PC-9 (cell line): ENCODE measurements at regions not wholly inside any gene's neighbourhood (a gene's known extent, or its start where the extent isn't known, plus 50 kb on each side); places are given as distances from the start of the nearest gene placed in this dataset.

ENCODE experiments used
- BruUV-seq: library from RNA; stranded (reverse); fragments of 400-500 nt; replicated peaks from 2 replicates; lab custom pipeline; 2021; lab: Mats Ljungman, UMichigan
- CTCF ChIA-PET: fragments of 300-600 bp; sonication (Branson Sonifier 250); formaldehyde crosslinking; loops from one replicate; lab custom pipeline; 2022; ENCODE audit warnings: antibody characterized with exemption; lab: Charles Lee
- POLR2A ChIA-PET: fragments of 300-600 bp; sonication (Branson Sonifier 250); formaldehyde crosslinking; loops from one replicate; lab custom pipeline; 2022; ENCODE audit warnings: antibody characterized with exemption; ENCODE audit not compliant: unreplicated experiment; lab: Charles Lee
- DNase-seq, 2 experiments: peaks; one replicate each; pipeline versions ENCODE4 v3.0.0 to v3.0.0-alpha.2; 2015 to 2022; ENCODE audit warnings: mixed read lengths in 1 of 2
- H2AFZ ChIP-seq: fragments of 200-600 bp; sonication (generic); 2 replicates; pipeline ENCODE4 v1.8.1; 2017; ENCODE audit warnings: antibody characterized with exemption
- H3F3A ChIP-seq: fragments of 200-600 bp; sonication (generic); 2 replicates; pipeline ENCODE4 v1.8.1; 2017; ENCODE audit warnings: antibody characterized with exemption, mild to moderate bottlenecking, low read depth; ENCODE audit not compliant: insufficient read depth
- H3K27ac ChIP-seq: fragments of 200-600 bp; sonication (generic); 2 replicates; pipeline ENCODE4 v1.6.1; 2016; ENCODE audit warnings: mixed run types
- H3K27me3 ChIP-seq: fragments of 200-600 bp; sonication (generic); 2 replicates; pipeline ENCODE4 v1.6.1; 2016; ENCODE audit warnings: low read depth, mixed run types; ENCODE audit not compliant: insufficient read depth
- H3K36me3 ChIP-seq: fragments of 200-600 bp; sonication (generic); 2 replicates; pipeline ENCODE4 v1.6.1; 2016; ENCODE audit warnings: low read depth, mixed run types
- H3K4me1 ChIP-seq: fragments of 200-600 bp; sonication (generic); replicated peaks from 2 replicates; pipeline ENCODE4 v1.6.1; 2016; ENCODE audit warnings: mixed run types; ENCODE audit not compliant: insufficient read depth
- H3K4me2 ChIP-seq: fragments of 200-600 bp; sonication (generic); 2 replicates; pipeline ENCODE4 v1.6.1; 2017; ENCODE audit warnings: mixed run types
- H3K4me3 ChIP-seq: fragments of 200-600 bp; sonication (generic); 2 replicates; pipeline ENCODE4 v1.6.1; 2016; ENCODE audit warnings: mixed run types
- H3K79me2 ChIP-seq: fragments of 200-600 bp; sonication (generic); 2 replicates; pipeline ENCODE4 v1.6.1; 2017; ENCODE audit warnings: low read depth, mixed run types
- H3K9me2 ChIP-seq: fragments of 200-600 bp; sonication (generic); 2 replicates; pipeline ENCODE4 v1.8.1; 2017; ENCODE audit warnings: mild to moderate bottlenecking; ENCODE audit not compliant: insufficient read depth
- H3K9me3 ChIP-seq: fragments of 200-600 bp; sonication (generic); 2 replicates; pipeline ENCODE4 v1.8.1; 2016; ENCODE audit warnings: low read depth; ENCODE audit not compliant: insufficient read depth
- H4K20me1 ChIP-seq: fragments of 200-600 bp; sonication (generic); 2 replicates; pipeline ENCODE4 v1.8.1; 2017; ENCODE audit not compliant: insufficient read depth
- EZH2 ChIP-seq: fragments of 200-600 bp; sonication (generic); IDR thresholded peaks from 2 replicates; pipeline ENCODE4 v1.8.0; 2017; ENCODE audit warnings: antibody characterized with exemption, low read depth
- intact Hi-C: fragments of 100-400 bp; cut with micrococcal nuclease; formaldehyde crosslinking; loops from one replicate; pipeline ENCODE4 v1.10.0; 2022; ENCODE audit not compliant: unreplicated experiment
- TF ChIP-seq, protein P1 (sequence below): fragments of 200-600 bp; sonication (generic); conservative IDR thresholded peaks from 2 replicates; pipeline ENCODE4 v1.6.1; 2017; ENCODE audit warnings: mixed run types, antibody characterized with exemption, mild to moderate bottlenecking, moderate library complexity

- Histone ChIP-seq H2AFZ (no peak overlapping the region), H3F3A (no peaks in the 10 kb centered on the region), H3K4me2 (no peak overlapping the region), H3K9me2 (no peaks in the 10 kb centered on the region), H4K20me1 (no peaks in the 10 kb centered on the region), H3K27me3 (no peaks in the 10 kb centered on the region), H3K4me1 (no peaks in the 10 kb centered on the region), H3K9me3 (no peaks in the 10 kb centered on the region), H3K4me3 (no peak overlapping the region), H3K79me2 (no peaks in the 10 kb centered on the region), H3K27ac (no peak overlapping the region), H3K36me3 (no peaks in the 10 kb centered on the region)
- TF ChIP-seq EZH2, result no peak
- TF ChIP-seq, protein P1, sequence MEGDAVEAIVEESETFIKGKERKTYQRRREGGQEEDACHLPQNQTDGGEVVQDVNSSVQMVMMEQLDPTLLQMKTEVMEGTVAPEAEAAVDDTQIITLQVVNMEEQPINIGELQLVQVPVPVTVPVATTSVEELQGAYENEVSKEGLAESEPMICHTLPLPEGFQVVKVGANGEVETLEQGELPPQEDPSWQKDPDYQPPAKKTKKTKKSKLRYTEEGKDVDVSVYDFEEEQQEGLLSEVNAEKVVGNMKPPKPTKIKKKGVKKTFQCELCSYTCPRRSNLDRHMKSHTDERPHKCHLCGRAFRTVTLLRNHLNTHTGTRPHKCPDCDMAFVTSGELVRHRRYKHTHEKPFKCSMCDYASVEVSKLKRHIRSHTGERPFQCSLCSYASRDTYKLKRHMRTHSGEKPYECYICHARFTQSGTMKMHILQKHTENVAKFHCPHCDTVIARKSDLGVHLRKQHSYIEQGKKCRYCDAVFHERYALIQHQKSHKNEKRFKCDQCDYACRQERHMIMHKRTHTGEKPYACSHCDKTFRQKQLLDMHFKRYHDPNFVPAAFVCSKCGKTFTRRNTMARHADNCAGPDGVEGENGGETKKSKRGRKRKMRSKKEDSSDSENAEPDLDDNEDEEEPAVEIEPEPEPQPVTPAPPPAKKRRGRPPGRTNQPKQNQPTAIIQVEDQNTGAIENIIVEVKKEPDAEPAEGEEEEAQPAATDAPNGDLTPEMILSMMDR, result peak; percentile 32; the same call in 1 of the 2 replicates
- POLR2A ChIA-PET, result no interaction called here
- DNase-seq, result no peak
- intact Hi-C loops, result no loop called here
- BruUV-seq, result no TSS peak
- CTCF ChIA-PET, result no interaction called here
Measured at GRCh38 chr13:55517312-55517711, 1623.4 kb upstream of the PRR20A start.

DNA sequence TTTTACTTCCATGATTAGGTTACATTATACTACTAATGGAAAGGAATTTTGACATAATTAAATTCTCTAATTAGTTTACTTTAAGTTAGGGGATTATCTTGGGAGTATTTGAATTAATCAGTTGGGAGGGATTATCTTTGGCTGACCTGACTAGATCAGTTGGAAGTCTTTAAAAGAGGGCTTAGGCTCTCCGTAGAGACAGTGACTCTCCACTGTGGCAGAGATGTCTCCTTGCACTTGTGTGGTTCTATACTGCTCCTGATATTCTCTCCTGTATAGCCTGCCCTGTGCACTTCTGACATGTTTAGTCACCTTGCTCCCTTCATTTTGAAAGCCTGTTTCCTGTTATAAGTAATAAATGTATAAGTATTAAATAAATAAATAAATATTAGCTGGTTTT is 1612.3 kb upstream of the PRR20A start:
- ChIA-PET POLR2A (no interaction called here), CTCF (no interaction called here)
- Histone ChIP-seq H3K4me2 (no peak overlapping the region), H2AFZ (no peak overlapping the region), H4K20me1 (no peaks in the 10 kb centered on the region), H3K36me3 (no peaks in the 10 kb centered on the region), H3K79me2 (no peaks in the 10 kb centered on the region), H3K4me1 (no peaks in the 10 kb centered on the region), H3K27me3 (no peaks in the 10 kb centered on the region), H3K9me2 (no peaks in the 10 kb centered on the region), H3F3A (no peaks in the 10 kb centered on the region; the same call in 1 of the 2 replicates), H3K9me3 (no peaks in the 10 kb centered on the region), H3K27ac (no peak overlapping the region), H3K4me3 (no peak overlapping the region)
- no TSS peak for BruUV-seq
- TF ChIP-seq, protein P1, result no peak
- TF ChIP-seq EZH2, result no peak
- intact Hi-C loops, result no loop called here
- no peak for DNase-seq

GRCh38 chr13:55534306-55534705 is 1606.4 kb upstream of the PRR20A start:
- no peak overlapping the region for H3K27ac ChIP-seq
- no TSS peak for BruUV-seq
- no peak overlapping the region for H3K4me3 ChIP-seq
- H3K36me3 ChIP-seq, result no peaks in the 10 kb centered on the region
- no peaks in the 10 kb centered on the region for H3K4me1 ChIP-seq
- H3K9me3 ChIP-seq, result no peaks in the 10 kb centered on the region
- no peaks in the 10 kb centered on the region for H4K20me1 ChIP-seq
- ChIA-PET POLR2A (no interaction called here), CTCF (no interaction called here)
- no peak overlapping the region for H3K4me2 ChIP-seq
- no peaks in the 10 kb centered on the region for H3F3A ChIP-seq
- H2AFZ ChIP-seq, result no peak overlapping the region
- H3K9me2 ChIP-seq, result no peaks in the 10 kb centered on the region
- DNase-seq, result no peak
- no peaks in the 10 kb centered on the region for H3K79me2 ChIP-seq
- TF ChIP-seq, protein P1, result no peak
- TF ChIP-seq EZH2, result no peak
- no peaks in the 10 kb centered on the region for H3K27me3 ChIP-seq
- intact Hi-C loops, result no loop called here
